H1 (cell line): ENCODE measurements at regions not wholly inside any gene's neighbourhood (a gene's known extent, or its start where the extent isn't known, plus 50 kb on each side); places are given as distances from the start of the nearest gene placed in this dataset.

Experiments
- CTCF ChIA-PET: fragments of 300-600 bp; sonication (Branson Sonifier 250); formaldehyde crosslinking; loops from one replicate; lab custom pipeline; 2021; ENCODE audit not compliant: partially characterized antibody; lab: Charles Lee
- POLR2A ChIA-PET: fragments of 300-600 bp; sonication (Branson Sonifier 250); formaldehyde crosslinking; loops from one replicate; lab custom pipeline; 2021; ENCODE audit warnings: inconsistent platforms; ENCODE audit not compliant: partially characterized antibody; lab: Charles Lee
- DNase-seq, 2 experiments: peaks; one replicate each; pipeline versions ENCODE4 v3.0.0 to v3.0.0-alpha.2; 2010 to 2022; ENCODE audit warnings: low spot score in 2 of 2, low read depth in 1 of 2, mixed read lengths in 1 of 2
- FAIRE-seq: peaks from 2 replicates; lab custom pipeline; 2011; peaks lifted over from hg19 to GRCh38; lab: Jason Lieb, UNC
- H2AFZ ChIP-seq: 2 replicates; pipeline ENCODE4 v1.8.1; 2012; ENCODE audit warnings: low read length, inconsistent platforms
- H2AK5ac ChIP-seq: 2 replicates; pipeline ENCODE4 v1.6.1; 2013; ENCODE audit warnings: low read depth, low read length
- H2BK120ac ChIP-seq: replicated peaks from 2 replicates; pipeline ENCODE3; 2013; ENCODE audit warnings: low read depth, low read length, inconsistent platforms
- H2BK12ac ChIP-seq: 2 replicates; pipeline ENCODE4 v1.6.1; 2013; ENCODE audit warnings: low read depth, low read length
- H2BK15ac ChIP-seq: 2 replicates; pipeline ENCODE4 v1.6.1; 2013; ENCODE audit warnings: low read length
- H2BK20ac ChIP-seq: 2 replicates; pipeline ENCODE4 v1.6.1; 2013; ENCODE audit warnings: low read length
- H2BK5ac ChIP-seq: 2 replicates; pipeline ENCODE4 v1.6.1; 2013; ENCODE audit warnings: low read depth, low read length
- H3K14ac ChIP-seq: 2 replicates; pipeline ENCODE4 v1.6.1; 2013; ENCODE audit warnings: inconsistent platforms; ENCODE audit not compliant: insufficient read length
- H3K18ac ChIP-seq: 2 replicates; pipeline ENCODE4 v1.6.1; 2013; ENCODE audit warnings: low read length; ENCODE audit errors: extremely low read depth
- H3K23ac ChIP-seq: 2 replicates; pipeline ENCODE4 v1.6.1; 2013; ENCODE audit warnings: inconsistent platforms; ENCODE audit not compliant: insufficient read length
- H3K23me2 ChIP-seq: 2 replicates; pipeline ENCODE4 v1.6.1; 2013; ENCODE audit warnings: low read depth, low read length
- H3K27ac ChIP-seq: 2 replicates; pipeline ENCODE4 v1.6.1; 2011; ENCODE audit warnings: low read depth, low read length, inconsistent platforms
- H3K27me3 ChIP-seq, 4 experiments: replicated peaks in 1 of 4; 1 replicate in 1 of 4; 2 replicates in 3 of 4; pipeline versions ENCODE4 v1.6.1 to v1.8.1; 2011 to 2013; ENCODE audit warnings: low read length in 3 of 4, mild to moderate bottlenecking in 3 of 4, inconsistent platforms in 2 of 4, mixed read lengths in 2 of 4, moderate library complexity in 1 of 4; ENCODE audit not compliant: control insufficient read depth in 3 of 4, insufficient read depth in 3 of 4; ENCODE audit errors: extremely low read depth in 1 of 4
- H3K36me3 ChIP-seq, 4 experiments: 2 replicates each; pipeline versions ENCODE4 v1.6.1 to v1.8.1; 2011 to 2013; ENCODE audit warnings: mild to moderate bottlenecking in 4 of 4, low read length in 3 of 4, moderate library complexity in 2 of 4, control low read depth in 1 of 4, inconsistent platforms in 1 of 4; ENCODE audit not compliant: insufficient read depth in 4 of 4, control insufficient read depth in 2 of 4
- H3K4ac ChIP-seq: replicated peaks from 2 replicates; pipeline ENCODE3; 2013; ENCODE audit warnings: low read length, low read depth, mixed read lengths, inconsistent platforms; ENCODE audit not compliant: insufficient read length
- H3K4me1 ChIP-seq, 4 experiments: replicated peaks in 1 of 4; 1 replicate in 1 of 4; 2 replicates in 3 of 4; pipeline versions ENCODE4 v1.6.1 to v1.8.1; 2011 to 2013; ENCODE audit warnings: low read length in 3 of 4, inconsistent platforms in 2 of 4, mixed read lengths in 1 of 4; ENCODE audit not compliant: insufficient read depth in 4 of 4, control insufficient read depth in 3 of 4
- H3K4me2 ChIP-seq, 2 experiments: 2 replicates each; pipeline versions ENCODE4 v1.6.1 to v1.8.1; 2011 to 2013; ENCODE audit warnings: low read depth in 2 of 2, low read length in 2 of 2, control low read depth in 1 of 2, inconsistent platforms in 1 of 2, mild to moderate bottlenecking in 1 of 2; ENCODE audit not compliant: insufficient read depth in 1 of 2
- H3K4me3 ChIP-seq, 4 experiments: fragments of 200-600, 300-600 bp in 1 of 4; sonication (generic), shearing (Covaris generic), sonication (Bioruptor Twin) in 1 of 4; 2 replicates each; pipeline versions ENCODE4 v1.5.1 to v1.8.1; 2011 to 2016; ENCODE audit warnings: low read length in 4 of 4, low read depth in 3 of 4, control low read depth in 2 of 4, inconsistent platforms in 2 of 4, mild to moderate bottlenecking in 2 of 4, mixed read lengths in 1 of 4, moderate library complexity in 1 of 4; ENCODE audit not compliant: insufficient read depth in 2 of 4; ENCODE audit errors: extremely low read depth in 1 of 4
- H3K56ac ChIP-seq: replicated peaks from 2 replicates; pipeline ENCODE3; 2013; ENCODE audit warnings: low read depth, mild to moderate bottlenecking, mixed read lengths, low read length, inconsistent platforms; ENCODE audit not compliant: insufficient read length
- H3K79me1 ChIP-seq: 2 replicates; pipeline ENCODE4 v1.6.1; 2013; ENCODE audit warnings: low read depth, low read length, control low read depth
- H3K79me2 ChIP-seq, 2 experiments: 2 replicates each; pipeline versions ENCODE4 v1.6.1 to v1.8.1; 2012 to 2013; ENCODE audit warnings: low read length in 2 of 2, mild to moderate bottlenecking in 2 of 2, inconsistent platforms in 1 of 2; ENCODE audit not compliant: insufficient read depth in 2 of 2, control insufficient read depth in 1 of 2
- H3K9ac ChIP-seq, 4 experiments: replicated peaks in 1 of 4; 1 replicate in 1 of 4; 2 replicates in 3 of 4; pipeline versions ENCODE4 v1.6.1 to v1.8.1; 2011 to 2013; ENCODE audit warnings: low read depth in 3 of 4, low read length in 3 of 4, control low read depth in 2 of 4, mild to moderate bottlenecking in 2 of 4, moderate library complexity in 2 of 4, inconsistent platforms in 1 of 4; ENCODE audit errors: extremely low read depth in 1 of 4
- H3K9me3 ChIP-seq, 2 experiments: 2 replicates each; pipeline versions ENCODE4 v1.6.1 to v1.8.1; 2012 to 2013; ENCODE audit warnings: mild to moderate bottlenecking in 2 of 2, moderate library complexity in 2 of 2, control low read depth in 1 of 2, inconsistent platforms in 1 of 2, low read depth in 1 of 2, low read length in 1 of 2, mixed read lengths in 1 of 2; ENCODE audit not compliant: insufficient read depth in 2 of 2
- H4K20me1 ChIP-seq, 2 experiments: replicated peaks in 1 of 2; 2 replicates each; pipeline versions ENCODE3 to v1.8.1; 2011 to 2013; ENCODE audit warnings: inconsistent platforms in 2 of 2, low read length in 2 of 2, mild to moderate bottlenecking in 1 of 2; ENCODE audit not compliant: insufficient read depth in 2 of 2, control insufficient read depth in 1 of 2
- H4K5ac ChIP-seq: 2 replicates; pipeline ENCODE4 v1.6.1; 2013; ENCODE audit warnings: low read length, low read depth, mixed read lengths, inconsistent platforms; ENCODE audit not compliant: insufficient read length
- H4K8ac ChIP-seq: 2 replicates; pipeline ENCODE4 v1.8.0; 2013; ENCODE audit warnings: mild to moderate bottlenecking, moderate library complexity, low read length, inconsistent platforms; ENCODE audit not compliant: insufficient read depth; ENCODE audit errors: extremely low read depth
- H4K91ac ChIP-seq: replicated peaks from 2 replicates; pipeline ENCODE3; 2013; ENCODE audit warnings: low read length, mixed read lengths, inconsistent platforms; ENCODE audit not compliant: insufficient read length
- EP300 ChIP-seq, 2 experiments: IDR thresholded peaks; 1 replicate in 1 of 2; 2 replicates in 1 of 2; pipeline ENCODE4 v1.6.1; 2011 to 2012; ENCODE audit warnings: low read depth in 2 of 2, low read length in 2 of 2, mild to moderate bottlenecking in 2 of 2, borderline replicate concordance in 1 of 2, inconsistent platforms in 1 of 2, moderate library complexity in 1 of 2
- HDAC2 ChIP-seq, 2 experiments: fragments of 300-600 bp in 1 of 2; sonication (generic) in 1 of 2; IDR thresholded peaks; 2 replicates each; pipeline ENCODE4 v1.6.1; 2011 to 2012; ENCODE audit warnings: low read depth in 2 of 2, low read length in 2 of 2, mild to moderate bottlenecking in 2 of 2, moderate library complexity in 2 of 2, borderline replicate concordance in 1 of 2, inconsistent platforms in 1 of 2
- SUZ12 ChIP-seq: fragments of 200-600 bp; sonication (generic); IDR thresholded peaks from 2 replicates; pipeline ENCODE4 v1.6.1; 2012; ENCODE audit warnings: mild to moderate bottlenecking, inconsistent platforms, low read length, moderate library complexity, mixed read lengths
- WGBS, 2 experiments: shearing (Covaris generic) in 1 of 2; methylation state at CpG; one replicate each; pipeline versions ENCODE4 v1.1.6 to v1.1.7; 2013 to 2015; ENCODE audit warnings: low lambda C conversion rate in 2 of 2, mixed read lengths in 2 of 2, inconsistent platforms in 1 of 2, low coverage in 1 of 2, missing lambda C conversion rate in 1 of 2; ENCODE audit not compliant: insufficient replicate concordance in 2 of 2, insufficient coverage in 1 of 2, insufficient read length in 1 of 2; ENCODE audit errors: extremely low coverage in 1 of 2, missing lambda C conversion rate in 1 of 2; 5-methylcytosine and 5-hydroxymethylcytosine counted together

GRCh38 chr17:72519598-72519936, 398.7 kb downstream of the SOX9 start:
- Histone ChIP-seq H3K14ac (no peak overlapping the region), H3K4me1 (peaks cover 0 to 19% (median 11%) of the 10 kb centered on the region in 4 experiments; a peak in 6 of 7 replicates), H4K20me1 (no peaks in the 10 kb centered on the region), H2BK15ac (no peak overlapping the region), H4K91ac (no peak overlapping the region), H3K23me2 (no peaks in the 10 kb centered on the region), H3K36me3 (no peaks in the 10 kb centered on the region), H3K18ac (no peak overlapping the region), H3K4me2 (no peak overlapping the region), H3K4ac (no peak overlapping the region), H2AFZ (no peak overlapping the region), H2BK20ac (no peak overlapping the region), H3K56ac (no peak overlapping the region), H3K9ac (no peak overlapping the region), H3K79me1 (no peaks in the 10 kb centered on the region), H3K4me3 (no peak overlapping the region), H3K27ac (no peak overlapping the region), H2BK5ac (no peak overlapping the region), H3K9me3 (no peaks in the 10 kb centered on the region), H3K23ac (no peak overlapping the region), H4K5ac (no peak overlapping the region), H2AK5ac (no peak overlapping the region), H4K8ac (no peak overlapping the region), H3K27me3 (no peaks in the 10 kb centered on the region), H2BK120ac (no peak overlapping the region), H3K79me2 (no peaks in the 10 kb centered on the region), H2BK12ac (no peak overlapping the region)
- no peak for TF ChIP-seq SUZ12
- TF ChIP-seq HDAC2 (IDR thresholded peaks at IDR 0.05; ENCODE audit: borderline replicate concordance in 1 of 2, low read depth in 2 of 2, low read length in 2 of 2): 0 out of 4 replicates have a peak, but pooled peaks of 1 of the 2 experiments have one; percentile 42
- TF ChIP-seq EP300 (IDR thresholded peaks at IDR 0.05; ENCODE audit: borderline replicate concordance in 1 of 2, low read depth in 2 of 2, low read length in 2 of 2): no peak
- 90% methylated on average over 6 of the region's 6 CpGs; no CpG with 5 or more reads in 1 of the 2 experiments for WGBS, 2 experiments
- no peak for FAIRE-seq
- ChIA-PET CTCF (interaction anchor here (0.8 to 1.1 kb wide), 2 partner anchors 26 to 130 kb away, joined by 3 read pairs; no protein-coding TSS in a partner anchor), POLR2A (no interaction called here)
- DNase-seq: no peak
